Heart right ventricle (tissue), 16 donors: ENCODE measurements at regions not wholly inside any gene's neighbourhood (a gene's known extent, or its start where the extent isn't known, plus 50 kb on each side); places are given as distances from the start of the nearest gene placed in this dataset.
"Not testable (repeated sequence)": the region's sequence is repeated elsewhere in the genome, so short reads cannot be mapped to it uniquely, and the experiment has no call there.

ENCODE experiments used
- ATAC-seq, 8 donors: fragments of 200-7000 bp; cut with Tn5 transposase; one replicate each; pipeline ENCODE4 v1.9.1; 2020; ENCODE audit warnings: mild to moderate bottlenecking in 8 of 8, moderate library complexity in 8 of 8, moderate number of reproducible peaks in 1 of 8
- DNase-seq, 2 donors: peaks; one replicate each; pipeline ENCODE4 v3.0.0-alpha.2; 2020
- H3K27ac ChIP-seq, 10 donors: fragments of 200-600 bp; sonication (generic) in 2 of 10; one replicate each; pipeline versions ENCODE4 v1.5.0 to v1.8.0; 2020 to 2022; ENCODE audit warnings: mild to moderate bottlenecking in 3 of 10
- H3K27me3 ChIP-seq, 7 donors: fragments of 200-600 bp; one replicate each; pipeline ENCODE4 v1.8.0; 2021 to 2022; ENCODE audit warnings: mild to moderate bottlenecking in 2 of 7
- H3K36me3 ChIP-seq, 9 donors: fragments of 200-600 bp; sonication (generic) in 1 of 9; one replicate each; pipeline versions ENCODE4 v1.5.0 to v1.8.0; 2020 to 2022; ENCODE audit warnings: mild to moderate bottlenecking in 2 of 9
- H3K4me1 ChIP-seq, 9 donors: fragments of 200-600 bp; sonication (generic) in 1 of 9; one replicate each; pipeline versions ENCODE4 v1.5.0 to v1.8.0; 2020 to 2022; ENCODE audit warnings: mild to moderate bottlenecking in 4 of 9
- H3K4me3 ChIP-seq, 10 donors: fragments of 200-600 bp; sonication (generic) in 2 of 10; one replicate each; pipeline versions ENCODE4 v1.5.0 to v1.8.0; 2020 to 2022; ENCODE audit warnings: mild to moderate bottlenecking in 7 of 10, moderate library complexity in 2 of 10
- H3K9me3 ChIP-seq, 11 donors: fragments of 200-600 bp in 10 of 11; sonication (generic) in 2 of 11; one replicate each; pipeline versions ENCODE4 v1.5.0 to v1.8.0; 2013 to 2022; ENCODE audit warnings: mild to moderate bottlenecking in 2 of 11, control low read depth in 1 of 11, moderate library complexity in 1 of 11
- WGBS, 2 donors: extraction: QIAGEN DNeasy Blood & Tissue Kit; methylation state at CpG; one replicate each; pipeline ENCODE4 v1.1.7; 2013; ENCODE audit warnings: inconsistent platforms in 1 of 2; 5-methylcytosine and 5-hydroxymethylcytosine counted together
- intact Hi-C, 10 donors: fragments of 100-400 bp; cut with DNase I; formaldehyde crosslinking; loops; one replicate each; pipeline versions ENCODE4 v1.11.1 to v1.14.2; 2022
- donor health status: Arrhythmogenic right ventricular cardiomyopathy.
- donor health status: ischemic (EF 13 %, LVEDD 7.1; RV severe dilation, severe dysfunction).
- donor health status: healthy with polysubstance abuse.
- donor health status: DM: no; HTN: yes; CAD: no.
- donor health status: DM: no; HTN: no; CAD: no.
- donor health status: ischemic (EF 25% LVEDD 6.9; RV normal size, moderate dysfunction).
- donor health status: ischemic (EF 25% LVEDD 5.7; RV mildly dilated, moderate dysfunction).
- donor health status: healthy.
- donor health status: DM: yes; HTN: yes; CAD: no.
- donor health status: Ischemic cardiomyopathy.
- donor health status: ischemic (EF 35%, LVEDD 5.7; RV mildly dilated, moderate dysfunction).
- donor health status: nonischemic (EF 11% LVEDD 7.7; RV severe dilation, severe dysfunction).
- donor health status: DM: yes; HTN: yes; CAD: no.
- donor health status: PGD.
- donor health status: ischemic (EF 29% LVEDD 5.4; RV normal size, mild dysfunction).
- donor health status: nonischemic (EF 23%, LVEDD 6.1; RV moderate dilation, normal function).

GRCh38 chr7:150024550-150025490, 151.1 kb downstream of the ATP6V0E2 start:
- ATAC-seq, H3K27me3 ChIP-seq, H3K36me3 ChIP-seq, H3K9me3 ChIP-seq, DNase-seq, H3K4me3 ChIP-seq, intact Hi-C loops, H3K4me1 ChIP-seq, H3K27ac ChIP-seq: not testable (repeated sequence)
- 66 to 82% methylated on average over 5 to 7 of the region's 7 CpGs for WGBS, 2 donors

- 65 to 73% methylated on average over 7 of the region's 7 CpGs for WGBS, 2 donors
- H3K4me3 ChIP-seq, intact Hi-C loops, H3K4me1 ChIP-seq, DNase-seq, ATAC-seq, H3K36me3 ChIP-seq, H3K27ac ChIP-seq, H3K27me3 ChIP-seq, H3K9me3 ChIP-seq: not testable (repeated sequence)
Observed at GRCh38 chr7:150025802-150026201, 152.0 kb downstream of the ATP6V0E2 start.

GRCh38 chr7:150028344-150029012, 154.7 kb downstream of the ATP6V0E2 start:
- ATAC-seq, H3K36me3 ChIP-seq, H3K4me1 ChIP-seq, DNase-seq, H3K27me3 ChIP-seq, H3K9me3 ChIP-seq, H3K27ac ChIP-seq, H3K4me3 ChIP-seq, intact Hi-C loops: not testable (repeated sequence)
- 78 to 83% methylated on average over 9 of the region's 13 CpGs for WGBS, 2 donors

- H3K9me3 ChIP-seq, H3K4me3 ChIP-seq, H3K27ac ChIP-seq, DNase-seq, H3K27me3 ChIP-seq, ATAC-seq, H3K4me1 ChIP-seq, H3K36me3 ChIP-seq, intact Hi-C loops: not testable (repeated sequence)
- 86 to 88% methylated on average over 6 of the region's 6 CpGs for WGBS, 2 donors
Observed at GRCh38 chr7:150029013-150029389, 155.2 kb downstream of the ATP6V0E2 start.

GRCh38 chr7:150031733-150032132, 158.0 kb downstream of the ATP6V0E2 start:
- H3K9me3 ChIP-seq, H3K4me1 ChIP-seq, H3K4me3 ChIP-seq, DNase-seq, H3K36me3 ChIP-seq, ATAC-seq, H3K27me3 ChIP-seq, H3K27ac ChIP-seq, intact Hi-C loops: not testable (repeated sequence)
- WGBS, 2 donors = 88 to 92% methylated on average over 3 of the region's 3 CpGs

GRCh38 chr7:150033711-150034110, 159.9 kb downstream of the ATP6V0E2 start:
- DNase-seq, H3K4me3 ChIP-seq, ATAC-seq, H3K9me3 ChIP-seq, H3K27ac ChIP-seq, H3K4me1 ChIP-seq, H3K27me3 ChIP-seq, intact Hi-C loops, H3K36me3 ChIP-seq: not testable (repeated sequence)
- WGBS, 2 donors = 92 to 95% methylated on average over 19 to 21 of the region's 23 CpGs

- H3K9me3 ChIP-seq, H3K27ac ChIP-seq, H3K4me3 ChIP-seq, H3K4me1 ChIP-seq, H3K36me3 ChIP-seq, DNase-seq, ATAC-seq, H3K27me3 ChIP-seq, intact Hi-C loops: not testable (repeated sequence)
- WGBS, 2 donors = 94 to 96% methylated on average over 20 of the region's 21 CpGs
Observed at GRCh38 chr7:150035769-150036168, 162.0 kb downstream of the ATP6V0E2 start.

- H3K9me3 ChIP-seq, H3K36me3 ChIP-seq, H3K4me1 ChIP-seq, ATAC-seq, DNase-seq, H3K27me3 ChIP-seq, H3K27ac ChIP-seq, H3K4me3 ChIP-seq, intact Hi-C loops: not testable (repeated sequence)
- whole genome bisulfite sequencing, 2 donors = 82 to 91% methylated on average over 11 to 16 of the region's 16 CpGs
Observed at GRCh38 chr7:150039061-150039460, 165.3 kb downstream of the ATP6V0E2 start.

- WGBS, 2 donors = 83 to 86% methylated on average over 8 to 10 of the region's 20 CpGs
- ATAC-seq, H3K27ac ChIP-seq, H3K4me1 ChIP-seq, H3K27me3 ChIP-seq, H3K4me3 ChIP-seq, DNase-seq, H3K9me3 ChIP-seq, H3K36me3 ChIP-seq: not testable (repeated sequence)
- intact Hi-C loops = loop anchor here in 3 of 10 donors (10.0 kb wide), 1 partner anchor 157 kb away; no protein-coding TSS in a partner anchor
Observed at GRCh38 chr7:150042281-150042680, 168.5 kb downstream of the ATP6V0E2 start.

GRCh38 chr7:150044771-150045170, 171.0 kb downstream of the ATP6V0E2 start:
- H3K27me3 ChIP-seq = peaks cover 0 to 31% (median 17%) of the 10 kb centered on the region in 7 donors
- ATAC-seq = peak in 1 of 8 donors; percentile 38
- not testable (repeated sequence) for H3K9me3 ChIP-seq, H3K27ac ChIP-seq, H3K36me3 ChIP-seq, H3K4me3 ChIP-seq
- intact Hi-C loops = loop anchor here in 7 of 10 donors (5.0 to 10.0 kb wide), 2 partner anchors 160 to 162 kb away; no protein-coding TSS in a partner anchor
- peak in 1 of 2 donors; percentile 13 for DNase-seq
- H3K4me1 ChIP-seq = peaks cover 0 to 13% (median 6%) of the 10 kb centered on the region in 9 donors
- WGBS, 2 donors = 8 to 11% methylated on average over 7 of the region's 7 CpGs
